ENCODE measurements at regions not wholly inside any gene's neighbourhood (a gene's known extent, or its start where the extent isn't known, plus 50 kb on each side); places are given as distances from the start of the nearest gene placed in this dataset.

GRCh38 chr13:76091076-76091475 is 454.9 kb downstream of the LMO7 start:
- DNase-seq (ENCODE audit: low read depth in 2 of 2): no peak

- DNase-seq (ENCODE audit: low read depth in 2 of 2): no peak
These were observed 450.6 kb downstream of the LMO7 start for GRCh38 chr13:76086729-76087128.

DNA sequence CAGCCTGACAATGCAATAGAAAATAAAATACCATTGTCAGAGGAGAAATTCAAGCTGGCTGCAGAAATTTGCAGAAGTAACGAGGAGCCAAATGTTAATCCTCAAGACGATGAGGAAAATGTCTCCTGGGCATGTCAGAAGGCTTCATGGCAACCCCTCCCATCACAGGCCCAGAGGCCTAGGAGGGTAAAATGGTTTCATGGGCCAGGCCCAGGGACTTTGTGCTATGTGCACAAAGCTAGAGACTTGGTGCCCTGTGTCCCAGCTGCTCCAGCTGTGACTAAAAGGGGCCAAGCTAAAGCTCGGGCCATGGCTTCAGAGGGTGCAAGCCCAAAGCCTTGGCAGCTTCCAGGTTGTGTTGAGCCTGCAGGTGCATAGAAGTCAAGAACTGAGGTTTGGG is 431.7 kb downstream of the LMO7 start:
- no peak for DNase-seq (ENCODE audit: low read depth in 2 of 2)

DNA sequence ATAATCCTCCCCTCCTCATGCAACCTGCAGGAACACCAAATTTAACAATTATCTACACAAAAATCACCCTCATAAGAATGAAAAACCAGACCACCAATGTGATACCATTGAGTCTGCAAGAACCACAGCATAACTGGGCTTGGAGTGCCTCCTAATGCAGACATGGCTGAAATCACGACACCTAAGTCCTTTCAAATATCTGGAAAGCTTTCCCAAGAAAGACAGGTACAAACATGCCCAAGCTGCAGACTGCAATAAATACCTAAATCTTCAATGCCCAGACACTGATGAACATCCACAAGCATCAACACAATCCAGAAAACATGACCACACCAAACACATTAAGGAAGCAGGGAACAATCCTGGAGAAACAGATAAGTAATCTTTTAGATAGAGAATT is 417.1 kb downstream of the LMO7 start:
- DNase-seq (ENCODE audit: low read depth in 2 of 2): no peak

- no peak for DNase-seq (ENCODE audit: low read depth in 2 of 2)
These were observed 413.2 kb downstream of the LMO7 start for GRCh38 chr13:76049376-76049746.

DNA sequence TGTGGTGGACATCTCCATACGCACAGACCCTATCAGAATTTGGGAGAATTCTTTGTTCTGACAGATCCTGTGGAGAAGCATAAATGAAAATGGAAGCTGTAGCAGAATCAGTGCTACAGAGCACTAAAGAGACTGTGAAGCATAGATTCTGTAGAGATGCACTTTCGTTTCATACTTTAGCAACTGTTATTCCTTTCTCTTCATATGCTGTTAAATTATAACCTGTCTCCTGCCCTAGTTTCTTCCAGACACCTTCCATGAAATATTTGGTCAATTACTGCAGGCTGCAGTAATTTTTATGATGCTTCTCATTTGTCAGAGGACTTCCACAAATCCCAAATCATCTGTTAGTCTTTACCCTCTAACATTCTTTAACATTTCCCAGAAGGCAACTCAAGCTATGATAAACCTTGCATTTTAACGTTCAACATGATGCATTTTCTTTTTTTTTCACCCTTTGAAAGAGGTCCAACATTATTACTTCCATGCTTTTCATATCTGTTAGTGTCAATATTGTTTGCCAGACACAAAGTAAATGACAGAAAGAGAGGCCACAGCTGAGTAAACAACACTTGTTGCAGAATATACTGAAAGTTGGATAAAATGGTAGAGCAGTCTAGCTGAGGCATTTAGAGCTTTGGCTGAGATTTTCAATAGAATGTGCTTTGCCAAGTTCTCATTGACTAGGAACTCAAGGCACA is 412.7 kb downstream of the LMO7 start:
- no peak for DNase-seq (ENCODE audit: low read depth in 2 of 2)

DNA sequence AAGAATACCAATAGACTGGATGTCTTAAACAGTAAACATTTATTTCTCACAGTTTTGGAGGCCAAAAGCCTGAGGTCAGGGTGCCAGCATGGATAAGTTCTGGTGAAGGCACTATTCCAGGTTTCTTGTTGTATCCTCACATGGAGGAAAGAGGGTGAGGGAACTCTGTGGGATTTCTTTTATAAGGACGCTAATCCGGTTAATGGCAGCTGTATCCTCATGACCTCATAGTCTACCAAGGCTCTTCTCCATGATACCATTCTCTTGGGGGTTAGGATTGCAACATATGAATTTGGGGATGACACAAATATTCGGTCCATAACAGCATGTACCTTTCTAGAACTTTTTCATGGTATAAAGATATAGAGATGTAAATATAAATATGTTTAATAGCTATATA is 412.0 kb downstream of the LMO7 start:
- DNase-seq (ENCODE audit: low read depth in 2 of 2): no peak

GRCh38 chr13:76043874-76044273 is 407.7 kb downstream of the LMO7 start:
- DNase-seq (ENCODE audit: low read depth in 2 of 2): no peak

GRCh38 chr13:76038920-76039716 is 403.0 kb downstream of the LMO7 start:
- no peak for DNase-seq (ENCODE audit: low read depth in 2 of 2)

- DNase-seq (ENCODE audit: low read depth in 2 of 2): no peak
These were observed 400.0 kb downstream of the LMO7 start for GRCh38 chr13:76036176-76036575.

DNA sequence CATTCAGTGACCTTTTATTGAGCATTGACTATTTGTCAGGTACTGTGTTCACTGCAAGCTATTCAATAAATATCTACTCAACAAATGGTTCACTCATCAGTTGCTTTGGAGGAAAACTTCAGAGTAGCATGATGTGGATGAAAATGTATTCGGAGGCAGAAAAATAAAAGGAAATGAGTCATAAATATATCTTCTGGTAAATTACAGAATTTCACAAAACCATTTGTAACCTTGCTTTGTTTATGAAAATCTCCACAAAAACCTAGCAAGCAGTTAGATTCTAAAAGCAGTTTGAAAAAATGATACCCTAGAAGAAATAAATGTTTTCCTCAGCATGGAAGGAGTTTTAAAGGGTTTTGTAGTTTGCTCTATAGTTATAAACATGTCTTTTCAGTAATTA is 399.6 kb downstream of the LMO7 start:
- DNase-seq (ENCODE audit: low read depth in 2 of 2): no peak

DNA sequence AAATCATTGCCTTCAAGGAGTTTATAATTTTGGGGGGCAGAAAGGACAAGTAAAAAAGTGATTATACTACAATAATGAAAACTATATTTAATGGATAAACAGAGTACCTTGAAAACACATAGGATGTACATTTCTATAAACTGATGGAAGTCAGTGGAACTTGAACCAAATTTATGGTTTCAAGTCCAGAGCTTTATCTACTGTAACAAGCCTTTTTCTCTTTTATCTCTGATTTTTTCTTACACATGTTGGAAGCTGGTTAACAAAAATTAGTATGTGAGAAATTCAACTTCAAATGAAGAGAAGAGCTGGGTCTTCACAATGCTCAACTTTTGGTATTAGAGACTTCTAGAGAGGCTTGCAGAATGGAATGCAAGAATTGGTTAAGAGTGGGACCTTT is 393.6 kb downstream of the LMO7 start:
- no peak for DNase-seq (ENCODE audit: low read depth in 2 of 2)

- DNase-seq (ENCODE audit: low read depth in 2 of 2): no peak
These were observed 393.0 kb downstream of the LMO7 start for GRCh38 chr13:76029088-76029487.

DNA sequence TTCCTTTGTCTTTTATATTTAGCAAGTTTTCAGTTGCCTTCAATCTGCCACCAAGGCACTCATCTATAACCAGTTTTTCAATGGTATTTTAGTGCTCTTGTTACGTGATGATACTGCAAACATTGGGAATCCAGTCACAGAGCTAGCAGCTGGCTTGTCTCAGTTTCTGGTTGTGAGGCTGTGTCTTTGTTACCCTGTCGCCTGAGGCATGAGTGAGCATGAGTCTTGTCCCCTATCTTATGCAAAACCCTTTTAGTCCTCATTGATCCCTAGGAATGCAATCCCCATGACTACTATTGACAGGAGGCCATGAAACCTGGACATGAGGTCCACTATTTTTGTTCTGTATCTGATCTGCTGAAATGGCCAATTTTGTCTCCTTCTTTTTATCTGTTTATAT is 391.0 kb downstream of the LMO7 start:
- DNase-seq (ENCODE audit: low read depth in 2 of 2): no peak

DNA sequence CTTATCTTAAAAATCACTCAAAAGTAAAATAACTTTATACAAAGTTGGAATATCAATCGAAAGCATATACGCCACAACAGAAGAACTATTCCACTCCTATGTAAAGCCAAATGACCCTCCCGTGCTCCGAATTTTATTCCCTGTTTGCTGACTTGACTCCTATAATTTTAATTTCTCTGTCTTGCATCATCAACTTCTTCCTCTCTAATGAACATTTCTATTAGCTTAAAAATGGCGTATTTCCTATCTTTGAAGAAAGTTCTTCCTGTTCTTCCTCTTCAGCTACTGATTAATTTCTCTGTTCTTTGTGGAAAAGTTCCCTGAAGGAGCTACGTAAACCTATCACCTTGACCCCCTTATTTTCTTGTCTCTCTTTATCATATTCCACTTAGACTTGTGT is 389.3 kb downstream of the LMO7 start:
- no peak for DNase-seq (ENCODE audit: low read depth in 2 of 2)

DNA sequence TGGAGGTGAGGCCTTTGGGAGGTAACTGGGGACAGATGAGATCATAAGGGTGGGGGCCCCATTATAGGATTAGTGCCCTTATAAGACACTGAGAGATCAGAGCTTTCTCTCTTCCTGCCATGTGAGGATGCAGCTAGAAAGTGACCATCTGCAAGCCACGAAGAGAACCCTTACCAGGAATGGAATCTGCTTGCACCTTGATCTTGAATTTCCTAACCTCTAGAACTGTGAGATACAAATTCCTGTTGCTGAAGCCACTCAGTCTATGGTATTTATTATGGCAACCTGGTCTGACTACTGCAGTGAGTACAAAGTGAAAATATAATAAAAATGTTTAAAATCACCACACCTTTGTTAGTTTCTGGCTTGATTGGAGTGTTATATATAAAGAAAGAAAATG is 388.0 kb downstream of the LMO7 start:
- DNase-seq (ENCODE audit: low read depth in 2 of 2): no peak

- no peak for DNase-seq (ENCODE audit: low read depth in 2 of 2)
These were observed 387.5 kb downstream of the LMO7 start for GRCh38 chr13:76023652-76024051.

GRCh38 chr13:76020421-76020955 is 384.4 kb downstream of the LMO7 start:
- no peak for DNase-seq (ENCODE audit: low read depth in 2 of 2)

GRCh38 chr13:76019421-76020044 is 383.4 kb downstream of the LMO7 start:
- no peak for DNase-seq (ENCODE audit: low read depth in 2 of 2)

DNA sequence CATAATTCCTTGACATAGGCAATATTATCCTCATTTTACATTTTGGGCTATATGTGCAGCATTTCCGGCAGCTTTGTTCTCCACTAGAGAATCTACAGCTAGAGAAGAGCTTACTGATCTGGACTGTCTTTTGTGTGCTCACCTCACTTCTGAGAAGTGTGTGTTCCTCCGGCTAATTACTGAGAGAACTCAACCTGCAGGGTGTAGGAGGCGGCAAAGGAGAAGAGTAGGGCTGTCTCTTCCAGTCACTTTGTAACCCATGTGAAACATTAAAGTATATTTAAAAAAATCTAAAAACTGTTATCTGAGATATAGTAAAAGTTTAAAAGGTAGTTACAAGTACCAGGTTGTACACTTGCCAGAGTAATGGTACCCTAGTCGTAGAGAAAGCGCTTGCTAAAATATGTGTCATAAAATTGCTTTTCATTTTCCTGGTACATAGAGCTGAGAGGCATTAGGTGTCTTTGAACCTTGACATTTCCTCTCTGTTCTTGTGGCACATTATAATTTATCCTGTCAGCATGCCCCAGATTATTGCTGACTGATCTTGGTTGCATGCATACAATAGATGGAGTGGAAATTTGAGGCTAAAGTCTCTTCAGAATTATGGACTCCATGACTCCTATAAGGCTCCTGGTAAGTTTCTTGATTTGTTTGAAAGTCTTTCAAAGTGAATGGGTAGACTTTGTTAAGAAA is 381.9 kb downstream of the LMO7 start:
- no peak for DNase-seq (ENCODE audit: low read depth in 2 of 2)

GRCh38 chr13:76016799-76017400 is 380.8 kb downstream of the LMO7 start:
- peak in 1 of 2 donors; percentile 10 for DNase-seq (ENCODE audit: low read depth in 2 of 2)
